HG02763 (cell line): ENCODE measurements at regions not wholly inside any gene's neighbourhood (a gene's known extent, or its start where the extent isn't known, plus 50 kb on each side); places are given as distances from the start of the nearest gene placed in this dataset.

Experiments
- ATAC-seq: cut with Tn5 transposase; IDR thresholded peaks from one replicate; pipeline ENCODE4 v1.9.1; 2021; ENCODE audit warnings: mild to moderate bottlenecking, moderate library complexity; ENCODE audit not compliant: unreplicated experiment

GRCh38 chr2:42927334-42928160 lies 135.2 kb upstream of the HAAO start:
- ATAC-seq, result no peak

- no peak for ATAC-seq
Observed at GRCh38 chr2:42926434-42927333, 134.3 kb upstream of the HAAO start.

- ATAC-seq, result no peak
Observed at GRCh38 chr2:42925742-42926433, 133.5 kb upstream of the HAAO start.

- no peak for ATAC-seq
Observed at GRCh38 chr2:42924418-42924886, 132.1 kb upstream of the HAAO start.

GRCh38 chr2:42923580-42924417 lies 131.4 kb upstream of the HAAO start:
- no peak for ATAC-seq

GRCh38 chr2:42922790-42923579 lies 130.6 kb upstream of the HAAO start:
- no peak for ATAC-seq

GRCh38 chr2:42922293-42922692 lies 129.9 kb upstream of the HAAO start:
- ATAC-seq, result no peak

GRCh38 chr2:42921721-42922120 lies 129.3 kb upstream of the HAAO start:
- no peak for ATAC-seq

- ATAC-seq, result no peak
Observed at GRCh38 chr2:42921147-42921520, 128.8 kb upstream of the HAAO start.

GRCh38 chr2:42920446-42921146 lies 128.2 kb upstream of the HAAO start:
- no peak for ATAC-seq

GRCh38 chr2:42918671-42919318 lies 126.4 kb upstream of the HAAO start:
- no peak for ATAC-seq

GRCh38 chr2:42918041-42918440 lies 125.7 kb upstream of the HAAO start:
- ATAC-seq, result no peak

- ATAC-seq, result no peak
Observed at GRCh38 chr2:42917425-42917927, 125.1 kb upstream of the HAAO start.

- ATAC-seq, result no peak
Observed at GRCh38 chr2:42916324-42916723, 123.9 kb upstream of the HAAO start.

- no peak for ATAC-seq
Observed at GRCh38 chr2:42914860-42915259, 122.5 kb upstream of the HAAO start.

- ATAC-seq, result no peak
Observed at GRCh38 chr2:42914314-42914713, 121.9 kb upstream of the HAAO start.

GRCh38 chr2:42913280-42913878 lies 121.0 kb upstream of the HAAO start:
- ATAC-seq, result no peak
